DOHH2 (cell line): ENCODE measurements at regions not wholly inside any gene's neighbourhood (a gene's known extent, or its start where the extent isn't known, plus 50 kb on each side); places are given as distances from the start of the nearest gene placed in this dataset.

Source experiments
- H3F3A ChIP-seq: fragments of 200-600 bp; sonication (generic), shearing (Covaris generic); 2 replicates; pipeline ENCODE4 v1.6.0; 2016; ENCODE audit warnings: antibody characterized with exemption, mild to moderate bottlenecking; ENCODE audit not compliant: control insufficient read depth, insufficient read depth
- H3K27ac ChIP-seq: fragments of 200-600 bp; sonication (generic); 2 replicates; pipeline ENCODE4 v1.5.1; 2014; ENCODE audit warnings: low read depth, mild to moderate bottlenecking, low read length, moderate library complexity
- H3K27me3 ChIP-seq: fragments of 200-600 bp; sonication (generic); 2 replicates; pipeline ENCODE4 v1.6.1; 2014; ENCODE audit warnings: mild to moderate bottlenecking, low read length, mixed read lengths; ENCODE audit not compliant: control insufficient read depth
- H3K36me3 ChIP-seq: fragments of 200-600 bp; sonication (generic); 2 replicates; pipeline ENCODE4 v1.6.1; 2014; ENCODE audit warnings: mild to moderate bottlenecking, low read length, moderate library complexity, mixed read lengths; ENCODE audit not compliant: control insufficient read depth
- H3K4me1 ChIP-seq: fragments of 200-600 bp; sonication (generic); 2 replicates; pipeline ENCODE4 v1.6.1; 2014; ENCODE audit warnings: mild to moderate bottlenecking, low read length, mixed read lengths; ENCODE audit not compliant: control insufficient read depth
- H3K4me2 ChIP-seq: fragments of 200-600 bp; sonication (generic); 2 replicates; pipeline ENCODE4 v1.6.0; 2014; ENCODE audit warnings: mild to moderate bottlenecking, low read length, moderate library complexity
- H3K4me3 ChIP-seq: fragments of 200-600 bp; sonication (generic); 2 replicates; pipeline ENCODE4 v1.5.1; 2014; ENCODE audit warnings: mild to moderate bottlenecking, low read length, mixed read lengths
- H3K79me2 ChIP-seq: fragments of 200-600 bp; sonication (generic); 2 replicates; pipeline ENCODE4 v1.6.1; 2014; ENCODE audit warnings: mild to moderate bottlenecking, low read length, mixed read lengths; ENCODE audit not compliant: control insufficient read depth
- H3K9me2 ChIP-seq: fragments of 200-600 bp; sonication (generic); replicated peaks from 2 replicates; pipeline ENCODE4 v1.6.1; 2014; ENCODE audit warnings: mild to moderate bottlenecking, low read length, mixed read lengths; ENCODE audit not compliant: control insufficient read depth
- H3K9me3 ChIP-seq: fragments of 200-600 bp; sonication (generic); 2 replicates; pipeline ENCODE4 v1.6.1; 2014; ENCODE audit warnings: antibody characterized with exemption, low read length, mixed read lengths; ENCODE audit not compliant: control insufficient read depth, insufficient read depth
- H4K20me1 ChIP-seq: fragments of 200-600 bp; sonication (generic); 2 replicates; pipeline ENCODE4 v1.6.0; 2014; ENCODE audit warnings: low read depth, mild to moderate bottlenecking, antibody characterized with exemption, low read length, moderate library complexity; ENCODE audit not compliant: control insufficient read depth, insufficient read depth
- CTCF ChIP-seq: fragments of 200-600 bp; sonication (generic); IDR thresholded peaks from one replicate; pipeline ENCODE4 v1.5.1; 2014; ENCODE audit warnings: antibody characterized with exemption, mild to moderate bottlenecking, low read depth, low read length; ENCODE audit not compliant: poor library complexity, severe bottlenecking
- EZH2phosphoT487 ChIP-seq: fragments of 200-600 bp; sonication (generic); IDR thresholded peaks from 2 replicates; pipeline ENCODE4 v1.6.1; 2017; ENCODE audit warnings: borderline replicate concordance, mild to moderate bottlenecking, antibody characterized with exemption, low read length, moderate library complexity, mixed read lengths

- H3K79me2 ChIP-seq = no peaks in the 10 kb centered on the region
- H3K9me3 ChIP-seq = no peaks in the 10 kb centered on the region
- no peaks in the 10 kb centered on the region for H4K20me1 ChIP-seq
- H3K36me3 ChIP-seq = no peaks in the 10 kb centered on the region
- no peak for TF ChIP-seq EZH2phosphoT487
- TF ChIP-seq CTCF = no peak
- H3K9me2 ChIP-seq = no peaks in the 10 kb centered on the region
- no peaks in the 10 kb centered on the region for H3F3A ChIP-seq
- H3K4me1 ChIP-seq = no peaks in the 10 kb centered on the region
- H3K27me3 ChIP-seq = no peaks in the 10 kb centered on the region
- H3K4me3 ChIP-seq = no peak overlapping the region
- no peak overlapping the region for H3K4me2 ChIP-seq
- no peak overlapping the region for H3K27ac ChIP-seq
Measured at GRCh38 chr2:221808488-221808887, 236.4 kb upstream of the EPHA4 start.

- no peaks in the 10 kb centered on the region for H3K9me3 ChIP-seq
- H3K4me2 ChIP-seq = no peak overlapping the region
- H3K79me2 ChIP-seq = no peaks in the 10 kb centered on the region
- H3K4me1 ChIP-seq = no peaks in the 10 kb centered on the region
- H3K27ac ChIP-seq = no peak overlapping the region
- H3K36me3 ChIP-seq = no peaks in the 10 kb centered on the region
- no peaks in the 10 kb centered on the region for H3F3A ChIP-seq
- H3K4me3 ChIP-seq = no peak overlapping the region
- H3K9me2 ChIP-seq = no peaks in the 10 kb centered on the region
- TF ChIP-seq EZH2phosphoT487 (no peak), CTCF (no peak)
- H3K27me3 ChIP-seq = no peaks in the 10 kb centered on the region
- H4K20me1 ChIP-seq = no peaks in the 10 kb centered on the region
Measured at GRCh38 chr2:221807706-221808105, 235.6 kb upstream of the EPHA4 start.

- no peak for TF ChIP-seq EZH2phosphoT487
- no peak for TF ChIP-seq CTCF
- Histone ChIP-seq H4K20me1 (no peaks in the 10 kb centered on the region), H3K4me2 (no peak overlapping the region), H3K27me3 (no peaks in the 10 kb centered on the region), H3K27ac (no peak overlapping the region), H3K4me3 (no peak overlapping the region), H3K4me1 (no peaks in the 10 kb centered on the region), H3F3A (no peaks in the 10 kb centered on the region), H3K79me2 (no peaks in the 10 kb centered on the region), H3K36me3 (no peaks in the 10 kb centered on the region), H3K9me3 (no peaks in the 10 kb centered on the region), H3K9me2 (no peaks in the 10 kb centered on the region)
Measured at GRCh38 chr2:221802089-221802488, 230.0 kb upstream of the EPHA4 start.
